Osteocyte (in vitro differentiated cells): ENCODE measurements at regions not wholly inside any gene's neighbourhood (a gene's known extent, or its start where the extent isn't known, plus 50 kb on each side); places are given as distances from the start of the nearest gene placed in this dataset.

Experiments
- DNase-seq: peaks from one replicate; pipeline ENCODE4 v3.0.0; 2021; ENCODE audit warnings: mixed read lengths; ENCODE audit not compliant: unreplicated experiment; ENCODE audit errors: extremely low spot score
- H3K27ac Mint-ChIP-seq: one replicate; pipeline ENCODE4 v1.8.0; 2021; ENCODE audit warnings: mild to moderate bottlenecking, mixed read lengths; ENCODE audit not compliant: unreplicated experiment
- H3K27me3 Mint-ChIP-seq: one replicate; pipeline ENCODE4 v1.8.0; 2021; ENCODE audit warnings: mixed read lengths; ENCODE audit not compliant: unreplicated experiment
- H3K36me3 Mint-ChIP-seq: one replicate; pipeline ENCODE4 v1.8.0; 2021; ENCODE audit warnings: mixed read lengths; ENCODE audit not compliant: unreplicated experiment
- H3K4me1 Mint-ChIP-seq: one replicate; pipeline ENCODE4 v1.8.0; 2021; ENCODE audit warnings: mixed read lengths; ENCODE audit not compliant: unreplicated experiment
- H3K4me3 Mint-ChIP-seq: one replicate; pipeline ENCODE4 v1.8.0; 2021; ENCODE audit warnings: mild to moderate bottlenecking, moderate library complexity, mixed read lengths; ENCODE audit not compliant: unreplicated experiment
- H3K9me3 Mint-ChIP-seq: one replicate; pipeline ENCODE4 v1.8.0; 2021; ENCODE audit warnings: mixed read lengths; ENCODE audit not compliant: unreplicated experiment
- TF ChIP-seq, protein P1 (sequence below): fragments of 200-600 bp; sonication (generic); IDR thresholded peaks from 2 replicates; pipeline ENCODE4 v1.5.0; 2021; ENCODE audit warnings: antibody characterized with exemption, mild to moderate bottlenecking, moderate library complexity

DNA sequence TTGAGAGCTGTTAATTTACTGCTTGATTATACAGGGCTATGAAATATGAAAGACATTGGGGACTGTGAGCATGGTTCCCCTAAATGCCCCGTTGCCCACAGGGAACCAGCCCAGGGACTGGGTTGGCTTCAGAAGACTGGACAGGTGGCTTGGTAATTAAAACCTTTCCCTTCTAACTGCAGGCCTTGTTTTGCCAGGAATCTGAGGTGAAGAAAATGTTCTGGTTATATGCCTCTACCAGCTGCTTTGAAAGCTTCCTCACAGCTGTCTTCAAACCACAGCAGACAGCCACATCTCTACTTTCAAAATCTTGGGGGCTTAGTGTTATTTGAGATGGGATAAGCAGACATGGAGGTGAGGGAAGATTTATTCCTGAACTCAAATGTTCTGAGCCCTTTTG, 153.3 kb upstream of the SPRY4 start:
- no peak overlapping the region for H3K4me3 Mint-ChIP-seq
- no peaks in the 10 kb centered on the region for H3K36me3 Mint-ChIP-seq

DNA sequence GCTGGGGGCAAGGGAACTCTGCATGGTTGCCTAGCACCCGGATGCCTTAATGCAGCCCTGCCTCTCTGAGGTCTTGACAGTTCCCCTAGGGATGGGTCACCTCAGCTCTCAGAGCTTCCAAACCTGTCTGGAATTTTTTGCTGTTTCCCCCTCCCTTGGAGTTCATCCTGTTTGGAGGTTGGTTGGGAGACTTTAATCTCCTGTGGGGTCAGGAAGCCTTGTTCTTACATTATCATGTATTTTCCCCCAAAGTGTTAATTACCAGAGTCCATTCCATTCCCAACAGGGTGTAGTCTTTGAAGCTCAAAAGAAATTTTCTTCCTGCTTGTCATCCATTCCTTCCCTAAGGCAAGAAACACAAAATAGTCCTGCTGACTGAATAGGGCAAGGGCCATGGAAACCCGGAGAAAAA, 150.3 kb upstream of the SPRY4 start:
- Mint-ChIP-seq H3K36me3 (no peaks in the 10 kb centered on the region), H3K4me1 (peaks cover 27% of the 10 kb centered on the region), H3K27ac (no peak overlapping the region), H3K9me3 (no peaks in the 10 kb centered on the region), H3K4me3 (no peak overlapping the region), H3K27me3 (no peaks in the 10 kb centered on the region)
- TF ChIP-seq, protein P1, sequence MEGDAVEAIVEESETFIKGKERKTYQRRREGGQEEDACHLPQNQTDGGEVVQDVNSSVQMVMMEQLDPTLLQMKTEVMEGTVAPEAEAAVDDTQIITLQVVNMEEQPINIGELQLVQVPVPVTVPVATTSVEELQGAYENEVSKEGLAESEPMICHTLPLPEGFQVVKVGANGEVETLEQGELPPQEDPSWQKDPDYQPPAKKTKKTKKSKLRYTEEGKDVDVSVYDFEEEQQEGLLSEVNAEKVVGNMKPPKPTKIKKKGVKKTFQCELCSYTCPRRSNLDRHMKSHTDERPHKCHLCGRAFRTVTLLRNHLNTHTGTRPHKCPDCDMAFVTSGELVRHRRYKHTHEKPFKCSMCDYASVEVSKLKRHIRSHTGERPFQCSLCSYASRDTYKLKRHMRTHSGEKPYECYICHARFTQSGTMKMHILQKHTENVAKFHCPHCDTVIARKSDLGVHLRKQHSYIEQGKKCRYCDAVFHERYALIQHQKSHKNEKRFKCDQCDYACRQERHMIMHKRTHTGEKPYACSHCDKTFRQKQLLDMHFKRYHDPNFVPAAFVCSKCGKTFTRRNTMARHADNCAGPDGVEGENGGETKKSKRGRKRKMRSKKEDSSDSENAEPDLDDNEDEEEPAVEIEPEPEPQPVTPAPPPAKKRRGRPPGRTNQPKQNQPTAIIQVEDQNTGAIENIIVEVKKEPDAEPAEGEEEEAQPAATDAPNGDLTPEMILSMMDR: no peak
- no peak for DNase-seq

More for the DNA sequence above, 153.3 kb upstream of the SPRY4 start:
- DNase-seq: no peak
- Mint-ChIP-seq H3K9me3 (no peaks in the 10 kb centered on the region), H3K27me3 (no peaks in the 10 kb centered on the region), H3K4me1 (peaks cover 21% of the 10 kb centered on the region), H3K27ac (no peak overlapping the region)
- TF ChIP-seq, protein P1: no peak

DNA sequence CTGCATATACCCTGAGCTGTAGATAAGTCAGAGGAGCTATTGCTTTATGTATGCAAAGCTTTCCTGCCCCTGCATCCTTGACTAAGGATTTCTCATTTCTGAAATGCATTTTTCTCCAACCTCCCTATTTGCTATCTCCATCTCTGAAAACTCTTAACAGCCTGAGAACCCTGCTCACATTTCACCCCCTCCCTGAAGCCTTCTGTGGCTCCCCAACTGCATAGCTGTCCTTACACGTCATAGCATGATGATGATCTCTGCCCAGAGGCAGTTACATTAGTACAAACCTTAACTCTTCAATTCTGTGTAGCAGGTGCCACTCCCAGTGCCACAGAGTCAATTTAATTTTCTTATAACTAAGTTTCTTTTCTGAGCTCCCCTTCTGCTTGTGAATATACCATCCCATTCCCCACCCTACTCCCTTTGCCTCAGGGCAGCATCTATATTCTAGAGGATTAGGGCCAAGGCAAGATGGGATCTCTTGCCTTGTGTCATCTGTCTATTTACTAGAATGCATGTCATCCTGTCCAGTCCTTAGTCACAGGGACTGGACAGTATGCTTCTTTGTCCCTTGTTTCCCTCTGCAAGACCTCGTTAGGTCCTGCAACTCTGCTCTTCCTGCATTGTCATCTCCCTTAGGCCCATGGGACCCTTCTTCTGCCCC, 149.7 kb upstream of the SPRY4 start:
- no peak overlapping the region for H3K27ac Mint-ChIP-seq

DNA sequence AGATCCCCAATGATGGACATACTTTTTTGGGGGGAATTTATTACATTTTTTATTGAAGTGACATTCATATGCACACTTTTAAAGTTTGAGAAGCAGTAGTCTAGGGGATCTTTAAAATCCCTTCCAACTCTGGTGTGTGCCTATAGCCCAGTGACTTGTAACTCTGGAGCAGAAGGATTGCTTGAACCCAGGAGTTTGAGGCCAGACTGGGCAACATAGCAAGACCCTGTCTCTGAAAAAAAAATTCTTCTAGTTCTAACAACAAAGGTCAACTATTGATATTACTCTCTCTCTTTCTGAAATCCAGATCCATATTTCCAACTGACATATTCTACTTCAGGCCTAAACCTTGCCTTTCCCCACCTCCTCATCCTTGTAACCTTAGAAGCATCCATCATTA, 148.2 kb upstream of the SPRY4 start:
- TF ChIP-seq, protein P1: no peak
- no peak overlapping the region for H3K27ac Mint-ChIP-seq
- no peak overlapping the region for H3K4me3 Mint-ChIP-seq
- no peaks in the 10 kb centered on the region for H3K36me3 Mint-ChIP-seq
- peaks cover 27% of the 10 kb centered on the region for H3K4me1 Mint-ChIP-seq
- no peaks in the 10 kb centered on the region for H3K27me3 Mint-ChIP-seq
- DNase-seq: no peak
- H3K9me3 Mint-ChIP-seq: no peaks in the 10 kb centered on the region

More for the DNA sequence above, 149.7 kb upstream of the SPRY4 start:
- Mint-ChIP-seq H3K36me3 (no peaks in the 10 kb centered on the region), H3K9me3 (no peaks in the 10 kb centered on the region), H3K4me1 (peaks cover 27% of the 10 kb centered on the region), H3K4me3 (no peak overlapping the region), H3K27me3 (no peaks in the 10 kb centered on the region)
- DNase-seq: no peak
- TF ChIP-seq, protein P1: no peak

DNA sequence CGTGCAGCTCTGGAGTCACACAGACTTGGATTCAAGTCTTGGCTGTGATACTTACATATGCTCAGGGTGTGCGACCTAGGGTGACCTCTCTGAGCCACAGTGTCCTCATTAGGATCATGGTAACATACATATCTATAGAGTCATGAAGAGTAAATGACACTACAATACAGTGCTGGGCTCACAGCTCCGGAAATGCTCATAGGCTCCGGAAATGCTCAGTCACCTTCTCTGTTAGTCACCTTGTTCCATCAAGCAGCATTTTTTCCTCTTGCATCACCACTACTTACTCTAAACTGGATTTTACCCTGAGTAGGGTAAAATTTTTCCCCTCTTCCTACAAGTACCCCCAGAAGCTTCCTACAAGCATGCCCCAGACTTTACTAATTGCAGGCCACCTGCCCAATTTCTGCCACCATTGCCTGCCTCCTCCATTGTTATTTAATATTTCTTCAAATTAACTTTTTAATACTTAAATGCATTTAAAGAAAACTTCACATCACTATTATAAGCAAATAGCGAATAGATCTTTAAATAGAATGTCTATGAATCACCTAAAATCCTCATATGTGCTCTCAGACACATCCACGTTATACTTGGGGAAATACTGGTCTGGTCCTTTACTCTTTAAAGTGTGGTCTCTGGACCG, 147.6 kb upstream of the SPRY4 start:
- no peak for DNase-seq
- Mint-ChIP-seq H3K27me3 (no peaks in the 10 kb centered on the region), H3K4me1 (peaks cover 27% of the 10 kb centered on the region), H3K36me3 (no peaks in the 10 kb centered on the region), H3K27ac (no peak overlapping the region), H3K4me3 (no peak overlapping the region), H3K9me3 (no peaks in the 10 kb centered on the region)
- TF ChIP-seq, protein P1: no peak
